Skeletal muscle tissue (tissue), 3 donors: ENCODE measurements at regions not wholly inside any gene's neighbourhood (a gene's known extent, or its start where the extent isn't known, plus 50 kb on each side); places are given as distances from the start of the nearest gene placed in this dataset.

Experiments
- H3K27ac ChIP-seq: one replicate; pipeline ENCODE4 v1.7.0; 2013; ENCODE audit warnings: mild to moderate bottlenecking, low read depth, low read length, inconsistent platforms
- H3K27me3 ChIP-seq, 3 donors: one replicate each; pipeline ENCODE4 v1.7.0; 2013; ENCODE audit warnings: low read length in 3 of 3; ENCODE audit not compliant: control insufficient read depth in 3 of 3, insufficient read depth in 3 of 3
- H3K36me3 ChIP-seq, 3 donors: one replicate each; pipeline ENCODE4 v1.7.0; 2013; ENCODE audit warnings: low read length in 3 of 3; ENCODE audit not compliant: control insufficient read depth in 3 of 3, insufficient read depth in 3 of 3
- H3K4me1 ChIP-seq, 3 donors: one replicate each; pipeline ENCODE4 v1.7.0; 2013; ENCODE audit warnings: low read length in 3 of 3, mild to moderate bottlenecking in 3 of 3; ENCODE audit not compliant: control insufficient read depth in 3 of 3, insufficient read depth in 3 of 3
- H3K4me3 ChIP-seq, 3 donors: one replicate each; pipeline ENCODE4 v1.7.0; 2013; ENCODE audit warnings: low read length in 3 of 3
- H3K9ac ChIP-seq, 3 donors: one replicate each; pipeline ENCODE4 v1.7.0; 2013; ENCODE audit warnings: low read length in 3 of 3, mild to moderate bottlenecking in 3 of 3, moderate library complexity in 2 of 3, low read depth in 1 of 3
- H3K9me3 ChIP-seq, 3 donors: one replicate each; pipeline ENCODE4 v1.7.0; 2013; ENCODE audit warnings: low read length in 3 of 3; ENCODE audit not compliant: control insufficient read depth in 3 of 3
- donor health status: Osteomylitis.

- Histone ChIP-seq H3K27me3 (no peaks in the 10 kb centered on the region), H3K9ac (no peak overlapping the region), H3K9me3 (no peaks in the 10 kb centered on the region), H3K4me3 (no peak overlapping the region), H3K36me3 (no peaks in the 10 kb centered on the region), H3K27ac (no peak overlapping the region), H3K4me1 (peaks cover 6 to 15% (median 15%) of the 10 kb centered on the region in 3 donors)
Measured at GRCh38 chr2:215752991-215753390, 260.4 kb downstream of the MREG start.

DNA sequence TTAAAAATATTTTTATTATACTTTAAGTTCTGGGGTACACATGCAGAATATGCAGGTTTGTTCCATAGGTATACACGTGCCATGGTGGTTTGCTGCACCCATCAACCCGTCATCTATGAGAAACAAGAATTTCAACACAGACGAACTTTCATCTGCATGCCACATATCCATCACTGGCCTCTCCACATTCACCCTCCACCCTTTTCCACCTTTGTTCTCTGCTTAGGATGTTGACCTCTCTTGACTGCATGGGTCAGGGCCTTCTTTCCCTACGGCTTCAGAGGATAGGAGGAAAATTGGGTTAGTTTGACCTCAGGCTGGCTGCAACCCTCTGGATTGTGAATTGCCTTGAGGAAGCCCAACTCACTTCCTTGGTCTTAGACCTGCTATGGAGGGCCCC, 260.9 kb downstream of the MREG start:
- no peaks in the 10 kb centered on the region for H3K27me3 ChIP-seq
- H3K27ac ChIP-seq: no peak overlapping the region
- no peaks in the 10 kb centered on the region for H3K9me3 ChIP-seq
- H3K4me1 ChIP-seq: peaks cover 9 to 16% (median 16%) of the 10 kb centered on the region in 3 donors
- no peak overlapping the region for H3K4me3 ChIP-seq
- no peaks in the 10 kb centered on the region for H3K36me3 ChIP-seq
- H3K9ac ChIP-seq: no peak overlapping the region

DNA sequence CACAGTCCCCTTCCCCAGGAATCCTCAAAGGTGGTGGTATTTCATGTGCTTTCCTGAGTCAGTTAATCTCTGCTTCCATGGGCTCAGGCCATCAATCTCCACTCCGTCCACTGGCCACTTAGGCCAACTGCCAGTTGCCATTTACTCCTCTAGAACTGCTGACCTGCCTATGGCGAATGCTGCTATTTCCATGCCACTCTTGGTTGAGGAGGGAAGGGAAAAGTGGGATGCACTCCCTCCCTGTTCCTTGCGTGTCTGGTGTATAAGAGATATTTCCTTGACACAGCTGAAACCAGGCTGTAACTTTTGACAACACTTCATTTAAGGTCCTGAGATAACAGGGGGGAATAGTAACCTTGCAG, 261.5 kb downstream of the MREG start:
- no peak overlapping the region for H3K9ac ChIP-seq
- H3K27me3 ChIP-seq: no peaks in the 10 kb centered on the region
- H3K9me3 ChIP-seq: no peaks in the 10 kb centered on the region
- H3K27ac ChIP-seq: no peak overlapping the region
- no peaks in the 10 kb centered on the region for H3K36me3 ChIP-seq
- H3K4me3 ChIP-seq: no peak overlapping the region
- H3K4me1 ChIP-seq: peaks cover 9 to 16% (median 16%) of the 10 kb centered on the region in 3 donors

DNA sequence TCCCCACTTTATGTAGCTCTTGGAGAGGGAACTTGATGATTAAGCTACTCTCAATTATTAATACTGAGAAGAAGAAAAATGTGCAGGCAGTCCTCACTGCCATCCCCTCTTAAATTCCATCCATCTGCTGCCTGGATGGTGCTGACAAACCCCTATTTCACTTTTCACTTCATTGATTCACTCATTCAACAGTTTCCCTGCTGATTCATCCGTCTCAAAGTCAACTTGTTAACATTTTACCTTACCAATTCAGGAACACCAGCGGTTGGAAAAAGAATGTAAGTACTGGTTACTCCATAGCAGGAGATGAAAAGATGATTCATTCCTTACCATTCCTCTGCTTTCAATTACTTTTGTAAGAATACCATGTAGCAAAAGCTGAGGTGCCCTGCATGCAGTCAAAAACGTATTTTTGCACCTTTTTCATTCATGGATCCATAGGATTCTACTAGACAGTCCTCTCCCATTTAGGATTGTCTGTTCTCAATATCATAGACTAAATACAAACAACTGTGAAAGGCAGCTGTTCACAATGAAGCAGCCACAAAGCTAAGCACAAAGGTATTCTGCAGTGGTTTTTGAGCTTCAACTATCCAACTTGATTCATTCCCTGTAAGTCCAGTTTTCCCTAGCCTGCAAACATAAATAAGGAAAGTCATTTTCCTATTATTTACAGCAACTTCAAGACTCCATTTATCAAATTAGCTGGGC, 262.0 kb downstream of the MREG start:
- Histone ChIP-seq H3K9ac (no peak overlapping the region), H3K4me1 (peaks cover 9 to 16% (median 16%) of the 10 kb centered on the region in 3 donors), H3K9me3 (no peaks in the 10 kb centered on the region), H3K27ac (no peak overlapping the region), H3K36me3 (no peaks in the 10 kb centered on the region), H3K4me3 (no peak overlapping the region), H3K27me3 (no peaks in the 10 kb centered on the region)

DNA sequence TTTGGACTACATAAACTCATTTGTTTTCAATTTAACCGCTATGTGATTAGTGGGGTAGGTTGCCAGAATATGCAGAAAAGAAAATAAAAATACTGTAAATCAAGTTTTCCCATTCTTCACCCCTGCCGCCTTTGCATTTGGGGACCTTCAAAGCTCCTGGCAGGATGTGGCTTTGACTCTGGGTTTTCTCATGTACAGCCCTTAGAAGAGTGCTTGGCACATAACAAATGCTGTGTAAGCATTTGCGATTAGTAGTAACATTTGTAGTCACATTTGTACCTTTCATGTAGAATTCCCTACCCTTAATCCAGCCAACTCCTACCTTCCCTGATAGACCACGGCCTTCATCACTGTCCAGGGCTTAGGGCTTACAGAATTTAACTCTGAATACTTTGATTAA, 262.6 kb downstream of the MREG start:
- no peaks in the 10 kb centered on the region for H3K36me3 ChIP-seq
- H3K4me1 ChIP-seq: peaks cover 9 to 16% (median 16%) of the 10 kb centered on the region in 3 donors
- no peaks in the 10 kb centered on the region for H3K27me3 ChIP-seq
- H3K27ac ChIP-seq: no peak overlapping the region
- H3K9ac ChIP-seq: no peak overlapping the region
- no peak overlapping the region for H3K4me3 ChIP-seq
- H3K9me3 ChIP-seq: no peaks in the 10 kb centered on the region

- Histone ChIP-seq H3K4me3 (no peak overlapping the region), H3K27ac (peak overlapping the region; percentile 39), H3K27me3 (no peaks in the 10 kb centered on the region), H3K9ac (peak overlapping the region in 1 of 3 donors; percentile 25), H3K9me3 (no peaks in the 10 kb centered on the region), H3K4me1 (peaks cover 9 to 16% (median 16%) of the 10 kb centered on the region in 3 donors), H3K36me3 (no peaks in the 10 kb centered on the region)
Measured at GRCh38 chr2:215749092-215749957, 264.0 kb downstream of the MREG start.

DNA sequence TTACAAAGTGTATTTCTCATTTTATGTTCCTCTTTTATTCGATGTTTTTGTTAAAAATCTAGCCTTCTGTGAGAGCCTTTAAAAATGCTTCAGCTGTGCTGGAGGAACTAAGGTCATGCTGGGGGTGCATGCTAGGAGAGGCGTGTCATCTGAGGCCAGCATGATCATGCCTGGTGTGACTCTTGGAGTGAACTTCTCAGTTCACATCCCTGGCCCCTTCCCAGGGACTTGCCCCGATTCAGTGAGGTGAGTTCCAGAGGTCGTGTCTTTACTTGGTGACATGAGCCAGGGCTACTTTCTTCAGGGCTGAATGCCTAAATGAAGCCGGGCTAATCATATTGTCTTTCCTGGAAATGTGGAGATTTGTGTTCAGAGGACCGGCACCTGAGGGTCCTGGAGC, 264.9 kb downstream of the MREG start:
- no peaks in the 10 kb centered on the region for H3K27me3 ChIP-seq
- H3K4me1 ChIP-seq: peaks cover 9 to 16% (median 16%) of the 10 kb centered on the region in 3 donors
- no peaks in the 10 kb centered on the region for H3K9me3 ChIP-seq
- no peak overlapping the region for H3K9ac ChIP-seq
- no peak overlapping the region for H3K4me3 ChIP-seq
- peak overlapping the region; percentile 51 for H3K27ac ChIP-seq
- no peaks in the 10 kb centered on the region for H3K36me3 ChIP-seq

- no peak overlapping the region for H3K4me3 ChIP-seq
- H3K27me3 ChIP-seq: no peaks in the 10 kb centered on the region
- no peak overlapping the region for H3K9ac ChIP-seq
- no peaks in the 10 kb centered on the region for H3K9me3 ChIP-seq
- H3K27ac ChIP-seq: no peak overlapping the region
- peaks cover 9 to 16% (median 16%) of the 10 kb centered on the region in 3 donors for H3K4me1 ChIP-seq
- H3K36me3 ChIP-seq: no peaks in the 10 kb centered on the region
Measured at GRCh38 chr2:215746887-215747615, 266.3 kb downstream of the MREG start.

- Histone ChIP-seq H3K27ac (no peak overlapping the region), H3K4me3 (no peak overlapping the region), H3K9me3 (no peaks in the 10 kb centered on the region), H3K4me1 (peaks cover 9 to 16% (median 16%) of the 10 kb centered on the region in 3 donors), H3K36me3 (no peaks in the 10 kb centered on the region), H3K27me3 (no peaks in the 10 kb centered on the region), H3K9ac (no peak overlapping the region)
Measured at GRCh38 chr2:215746226-215746886, 267.0 kb downstream of the MREG start.
